GM19463 (cell line): ENCODE measurements at regions not wholly inside any gene's neighbourhood (a gene's known extent, or its start where the extent isn't known, plus 50 kb on each side); places are given as distances from the start of the nearest gene placed in this dataset.
"Not testable (repeated sequence)": the region's sequence is repeated elsewhere in the genome, so short reads cannot be mapped to it uniquely, and the experiment has no call there.

Experiments
- ATAC-seq: cut with Tn5 transposase; IDR thresholded peaks from one replicate; pipeline ENCODE4 v1.9.1; 2021; ENCODE audit warnings: mild to moderate bottlenecking, moderate library complexity; ENCODE audit not compliant: unreplicated experiment

DNA sequence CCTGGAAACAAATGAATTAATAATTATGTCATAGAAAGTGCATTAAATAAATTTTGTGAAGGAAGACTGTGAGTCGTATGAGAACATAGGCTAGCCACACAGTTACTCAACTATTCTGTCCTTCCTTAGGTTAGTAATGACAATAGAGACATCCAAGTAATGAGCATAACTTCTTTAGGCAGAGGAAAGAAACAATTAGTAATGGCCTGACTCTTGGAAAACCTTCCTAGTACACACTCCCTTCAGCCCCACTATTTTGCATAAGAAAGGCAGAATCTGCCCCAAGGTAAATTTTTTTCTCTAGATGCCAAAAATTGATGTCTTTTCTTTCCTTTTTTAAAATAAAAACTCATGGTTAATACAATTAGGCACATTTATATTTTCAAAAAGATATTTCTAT lies 1619.0 kb upstream of the WWC1 start:
- no peak for ATAC-seq

GRCh38 chr5:166677891-166678290 lies 1613.6 kb upstream of the WWC1 start:
- no peak for ATAC-seq

DNA sequence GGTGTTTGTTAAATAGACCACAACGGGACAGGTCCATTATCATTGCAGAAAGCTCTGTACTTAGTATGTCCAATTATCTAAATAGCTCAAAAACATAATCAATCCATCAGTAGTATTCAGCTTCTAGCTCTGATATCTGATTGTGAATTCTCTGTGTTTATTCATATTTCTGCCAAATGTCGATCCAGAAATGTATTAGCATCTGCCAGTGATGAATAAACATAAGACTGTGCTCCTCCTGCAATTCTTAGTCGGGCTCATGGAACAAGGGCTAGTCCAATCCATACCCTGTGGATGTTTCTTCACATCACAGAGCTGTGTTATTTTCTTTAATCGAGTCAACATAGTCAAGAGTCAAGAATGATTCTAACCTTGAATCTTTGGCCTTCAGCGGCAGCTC lies 1612.1 kb upstream of the WWC1 start:
- no peak for ATAC-seq

DNA sequence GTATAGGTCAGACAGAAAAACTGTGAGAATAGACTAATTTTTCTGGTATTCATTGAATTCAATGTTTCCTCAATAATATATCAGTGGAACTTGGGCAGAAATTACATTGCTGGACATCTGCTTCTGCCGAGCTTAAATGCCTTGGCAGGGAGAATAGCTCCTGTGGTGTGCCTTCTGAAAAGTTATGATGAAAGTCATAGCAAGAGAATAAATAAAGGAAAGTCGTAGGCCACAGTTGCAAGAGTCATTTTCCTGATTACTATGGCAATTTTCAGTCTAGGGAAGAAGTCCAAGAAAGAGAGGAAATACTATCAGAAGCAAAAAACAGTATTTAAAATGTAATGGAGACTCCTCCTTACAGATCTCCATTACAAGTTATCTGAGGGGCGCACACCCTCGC lies 1596.1 kb upstream of the WWC1 start:
- ATAC-seq: no peak

DNA sequence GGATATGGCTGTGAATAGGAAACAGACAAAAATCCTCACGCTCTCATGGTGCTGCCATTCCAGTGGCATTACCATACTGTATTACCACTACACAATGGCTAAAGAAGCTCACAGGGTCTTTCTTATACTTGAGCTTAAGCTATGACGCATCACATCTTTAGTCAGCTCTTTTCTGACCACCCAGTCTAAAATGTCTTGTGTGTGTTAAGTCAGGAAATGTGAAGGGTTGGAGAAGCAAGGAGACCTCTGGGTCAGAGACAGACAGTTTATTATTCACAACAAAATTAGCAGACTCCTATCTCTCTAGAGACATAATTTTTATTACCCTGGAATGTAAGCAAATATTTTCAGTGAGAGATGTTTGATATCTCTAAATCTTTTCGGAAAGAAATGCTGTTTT lies 1583.2 kb upstream of the WWC1 start:
- no peak for ATAC-seq

DNA sequence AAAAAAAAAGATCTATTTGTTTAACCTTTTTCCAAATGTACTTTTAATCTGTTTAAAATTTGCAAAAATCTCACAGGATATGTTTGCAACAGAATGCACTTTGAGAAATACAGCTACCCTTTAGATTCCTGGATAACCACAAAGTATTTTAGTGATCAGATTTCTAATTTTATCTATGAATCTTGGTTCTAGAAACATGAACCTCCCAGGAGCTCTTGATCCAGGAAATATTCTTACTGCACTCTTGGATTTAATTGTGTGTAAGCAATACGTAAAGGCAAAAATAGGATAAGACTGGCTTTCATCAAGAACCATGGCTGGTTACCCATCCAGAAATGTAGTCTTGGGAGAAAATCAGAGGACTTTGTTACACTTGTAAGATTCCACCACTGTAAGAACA lies 1581.8 kb upstream of the WWC1 start:
- no peak for ATAC-seq

DNA sequence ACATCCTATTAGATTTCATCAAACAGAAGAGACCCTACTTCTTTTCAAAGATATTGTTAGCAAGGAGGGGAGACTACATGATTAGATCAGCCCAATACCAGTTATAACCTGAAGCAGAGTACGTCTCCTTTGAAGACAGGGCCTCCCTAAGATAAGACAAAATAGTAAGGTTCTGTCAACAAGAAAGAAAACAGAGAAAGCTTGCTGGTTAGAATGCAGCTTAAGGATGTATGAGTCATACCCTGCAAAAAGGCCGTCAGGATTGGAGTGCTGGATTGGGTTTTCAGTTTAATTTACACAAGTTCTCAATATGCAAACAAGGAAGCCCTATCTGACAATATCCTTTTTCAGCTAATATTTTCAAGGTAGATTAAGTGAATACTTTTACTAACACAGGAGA lies 1581.2 kb upstream of the WWC1 start:
- no peak for ATAC-seq

- ATAC-seq: no peak
Observed at GRCh38 chr5:166712447-166713185, 1578.8 kb upstream of the WWC1 start.

DNA sequence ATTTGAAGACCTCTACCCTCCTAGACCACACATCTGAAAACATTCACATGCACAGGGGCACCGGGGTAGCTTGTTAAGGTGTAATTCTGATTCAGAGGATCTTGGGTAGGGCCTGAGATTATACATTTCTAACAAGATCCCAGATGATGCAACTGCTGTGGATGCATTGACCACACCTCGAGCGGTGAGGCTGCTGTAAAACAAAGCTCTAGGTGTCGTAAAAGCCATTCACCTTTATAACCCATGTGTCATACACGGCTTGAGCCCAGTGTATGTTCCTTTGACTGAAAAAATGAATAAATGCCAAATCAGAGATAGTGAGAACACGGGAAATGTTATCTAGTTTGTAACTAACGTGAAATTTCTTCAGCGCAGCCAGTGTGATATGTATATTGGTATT lies 1578.2 kb upstream of the WWC1 start:
- ATAC-seq: no peak

DNA sequence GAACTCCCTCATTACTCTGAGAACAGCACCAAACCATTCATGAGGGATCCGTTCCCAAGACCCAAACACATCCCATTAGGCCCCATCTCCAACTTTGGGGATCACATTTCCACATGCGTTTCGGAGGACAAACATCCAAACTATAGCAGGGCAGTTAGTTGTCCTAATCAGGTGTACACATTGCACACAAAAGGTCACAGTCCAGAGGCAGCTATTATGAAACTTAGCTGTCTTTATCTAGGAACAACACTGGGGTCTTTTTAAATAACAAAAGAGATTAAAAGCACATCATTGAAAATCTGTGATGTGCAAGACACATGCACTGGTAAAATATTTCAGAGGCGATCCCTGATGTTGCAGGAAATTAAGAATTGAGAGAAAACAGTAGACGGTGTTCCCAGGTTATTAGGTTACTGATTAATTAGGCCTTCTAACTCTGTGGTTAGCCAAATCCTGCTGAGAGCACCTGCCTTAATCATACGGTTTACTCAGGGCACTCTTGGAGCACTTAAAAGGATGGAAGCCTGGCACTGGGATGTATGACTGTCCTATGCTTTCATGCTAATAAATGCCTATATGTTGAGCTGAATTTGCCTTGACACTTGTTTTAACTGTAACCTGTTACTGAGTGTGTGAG lies 1574.5 kb upstream of the WWC1 start:
- no peak for ATAC-seq

DNA sequence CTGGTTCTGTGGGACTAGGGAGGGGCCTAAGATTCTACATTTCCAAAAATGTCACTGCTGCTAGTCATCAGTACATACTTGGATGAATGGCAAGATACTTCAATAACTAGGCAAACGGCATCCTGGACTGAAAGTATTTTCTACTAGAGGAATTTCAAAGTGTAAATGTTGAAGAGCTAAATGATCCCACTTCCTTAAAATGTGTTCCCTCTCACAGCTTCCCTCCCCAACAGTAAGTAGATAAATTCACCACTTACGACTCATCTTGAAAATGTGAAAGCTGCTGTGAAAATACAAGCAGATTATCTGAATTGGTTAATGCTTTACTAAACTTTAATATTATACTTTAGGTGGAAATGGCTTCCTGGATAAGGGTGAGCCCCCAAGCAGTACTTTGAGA lies 1571.5 kb upstream of the WWC1 start:
- ATAC-seq: no peak

DNA sequence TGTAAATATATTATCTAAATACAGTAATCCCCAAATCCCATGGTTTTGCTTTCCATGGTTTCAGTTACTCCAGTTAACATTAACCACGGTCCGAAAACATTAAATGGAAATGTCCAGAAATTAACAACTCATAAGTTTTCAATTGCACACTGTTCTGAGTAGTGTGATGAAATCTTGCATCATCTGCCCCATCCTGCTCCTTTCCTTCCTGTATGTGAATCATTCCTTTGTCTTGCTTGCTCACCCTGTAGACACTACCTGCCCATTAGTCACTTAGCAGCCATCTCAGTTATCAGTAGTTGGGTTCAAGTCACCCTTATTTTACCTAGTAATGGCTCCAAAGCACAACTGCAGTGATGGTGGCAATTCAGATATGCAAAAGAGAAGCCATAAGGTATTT lies 1568.5 kb upstream of the WWC1 start:
- no peak for ATAC-seq

DNA sequence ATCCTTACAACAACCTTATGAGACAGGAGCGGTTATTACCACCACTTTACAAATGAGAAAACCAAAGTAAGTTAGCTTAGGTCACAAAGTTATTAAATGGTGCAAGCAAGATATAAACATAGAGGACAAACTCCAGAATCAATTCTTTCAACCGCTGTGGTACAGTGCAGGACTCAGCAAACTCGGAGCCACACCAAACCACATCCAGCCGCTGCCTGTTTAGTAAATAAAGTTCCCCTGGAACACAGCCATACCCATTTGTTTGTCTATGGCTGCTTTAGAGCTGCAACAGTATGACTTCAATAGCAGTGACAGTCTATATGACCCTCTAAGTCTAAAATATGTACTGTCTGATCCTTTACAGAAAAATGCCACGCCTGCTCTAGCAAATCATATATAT lies 1567.2 kb upstream of the WWC1 start:
- ATAC-seq: no peak

GRCh38 chr5:166725593-166725992 lies 1565.9 kb upstream of the WWC1 start:
- ATAC-seq: no peak

DNA sequence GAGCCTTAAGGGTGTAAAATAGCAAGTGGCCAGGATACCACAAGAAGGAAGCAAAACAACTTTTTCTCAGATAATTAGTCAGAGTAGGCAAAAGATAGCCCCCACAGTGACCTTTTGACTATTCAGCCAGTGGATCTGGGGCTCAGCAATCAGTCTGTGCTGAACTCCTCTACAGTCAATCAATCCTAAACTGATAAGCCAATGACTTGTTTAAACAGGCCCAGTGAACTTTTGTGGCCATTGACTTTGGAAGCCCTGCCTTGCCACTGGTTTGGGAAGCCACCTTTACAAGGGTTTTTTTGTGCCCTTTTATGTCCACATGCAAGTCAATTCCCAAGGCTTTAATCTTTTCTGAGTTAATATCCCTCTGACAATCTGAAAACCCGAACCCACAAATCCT lies 1565.0 kb upstream of the WWC1 start:
- ATAC-seq: no peak

GRCh38 chr5:166742951-166743350 lies 1548.5 kb upstream of the WWC1 start:
- ATAC-seq: not testable (repeated sequence)

DNA sequence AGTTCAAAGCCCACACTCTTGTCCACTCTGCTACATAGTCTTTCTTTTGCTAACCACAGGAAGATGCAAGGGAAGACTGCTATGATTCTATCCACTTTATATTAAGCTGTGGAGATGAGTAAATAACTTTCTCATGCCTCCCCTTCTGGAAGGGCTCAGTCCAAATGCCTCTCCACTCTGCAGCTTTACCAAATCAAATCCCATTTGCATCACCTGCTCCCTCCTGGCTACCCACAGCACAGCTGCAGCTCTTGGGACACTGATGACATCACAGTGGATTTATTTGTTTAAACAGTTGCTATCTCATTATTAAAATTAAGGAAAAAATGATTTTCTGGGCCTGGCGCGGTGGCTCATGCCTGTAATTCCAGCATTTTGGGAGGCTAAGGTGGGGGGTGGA lies 1544.9 kb upstream of the WWC1 start:
- no peak for ATAC-seq

DNA sequence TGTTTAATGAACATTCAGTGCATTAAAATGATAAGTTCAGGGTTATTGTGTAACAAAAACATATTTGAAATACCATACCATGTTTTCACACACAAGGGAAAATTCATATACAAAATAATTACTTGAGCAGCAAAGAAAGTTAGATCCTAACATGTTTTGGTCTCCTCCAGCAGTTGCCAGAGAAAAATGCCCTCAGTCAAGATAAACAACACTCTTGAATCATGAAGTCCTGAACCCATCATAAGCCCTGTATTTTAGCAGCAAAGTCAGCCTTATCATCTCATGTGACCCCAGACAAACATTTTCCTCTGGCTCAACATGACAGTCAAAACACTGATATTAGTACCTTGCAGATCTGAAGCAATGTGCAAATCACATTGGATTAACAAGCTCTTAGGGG lies 1541.1 kb upstream of the WWC1 start:
- no peak for ATAC-seq

DNA sequence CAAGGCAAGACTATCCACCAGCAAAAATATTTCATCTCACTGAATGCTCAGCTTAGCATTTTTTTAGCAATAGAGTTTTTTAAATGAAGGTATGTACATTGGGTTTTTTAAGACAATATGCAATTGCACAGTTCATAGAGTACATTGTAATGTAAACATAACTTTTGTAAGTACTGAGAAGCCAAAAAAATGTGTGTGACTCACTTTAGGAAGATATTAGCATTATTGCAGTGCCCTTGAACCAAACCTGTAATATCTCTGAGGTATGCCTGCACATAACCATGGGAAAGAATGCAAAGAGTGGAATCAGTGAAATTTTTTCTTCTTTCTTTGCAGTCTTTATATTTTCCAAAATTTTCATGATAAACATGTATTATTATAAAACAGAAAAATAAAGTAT lies 1533.3 kb upstream of the WWC1 start:
- ATAC-seq: no peak

DNA sequence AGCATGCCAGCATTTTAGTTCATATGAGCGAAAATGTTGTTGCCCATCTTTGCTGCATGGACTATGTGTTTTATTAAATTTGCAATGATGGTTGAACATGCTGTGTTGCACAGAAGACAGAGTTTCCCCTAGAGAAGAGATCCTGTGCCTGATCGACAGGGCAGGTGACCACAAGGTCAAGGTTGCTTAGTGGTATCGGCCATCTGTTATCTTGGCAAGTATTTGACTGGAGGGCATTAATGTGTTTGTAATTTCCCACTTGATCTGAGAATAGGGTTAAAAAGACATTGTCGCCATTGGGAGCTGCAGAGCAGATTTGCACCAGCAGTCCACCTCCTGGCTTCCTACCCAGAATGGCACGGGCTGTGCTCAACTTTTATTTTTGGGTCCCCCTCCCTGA lies 1523.6 kb upstream of the WWC1 start:
- no peak for ATAC-seq

DNA sequence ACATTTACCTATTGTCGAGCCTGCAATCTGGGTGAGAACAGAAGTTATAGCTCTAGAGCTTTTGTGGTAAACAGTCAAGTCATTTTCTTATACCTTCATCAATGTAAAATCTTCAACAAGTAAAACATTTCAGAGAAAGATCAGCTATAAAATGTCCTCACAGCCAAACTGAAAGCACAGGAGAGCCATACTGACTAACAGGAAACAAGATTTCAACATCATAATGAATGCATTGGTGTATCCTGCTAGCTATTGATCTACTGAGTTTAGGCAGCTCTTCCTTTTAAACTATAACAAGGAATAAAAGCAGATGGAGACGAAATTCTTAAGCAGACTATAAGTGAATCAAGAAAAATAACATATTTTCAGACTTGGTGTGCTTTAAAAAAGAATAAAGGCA lies 1522.9 kb upstream of the WWC1 start:
- ATAC-seq: no peak

GRCh38 chr5:166772770-166773169 lies 1518.7 kb upstream of the WWC1 start:
- no peak for ATAC-seq

DNA sequence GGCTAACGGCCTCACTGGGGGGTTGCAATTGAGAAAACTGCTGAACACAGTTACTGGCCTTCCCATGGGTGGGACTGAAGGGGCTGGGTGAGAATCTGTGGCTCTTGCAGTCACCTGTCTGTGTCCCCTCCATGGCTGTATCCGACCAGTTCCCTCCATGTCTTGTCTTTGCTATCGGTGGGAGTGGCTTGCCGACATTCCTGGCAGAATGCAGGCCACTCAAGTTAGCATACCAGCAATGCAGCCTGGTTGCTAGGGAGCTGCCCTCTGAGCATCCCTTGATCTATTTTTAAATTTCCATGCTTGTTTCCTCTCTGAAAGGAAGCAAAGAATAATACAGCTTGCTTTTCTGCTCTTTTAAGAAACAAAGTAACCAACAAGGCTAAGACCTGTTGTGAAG lies 1509.7 kb upstream of the WWC1 start:
- no peak for ATAC-seq
